NCI-H1092 (cell line): ENCODE measurements at regions not wholly inside any gene's neighbourhood (a gene's known extent, or its start where the extent isn't known, plus 50 kb on each side); places are given as distances from the start of the nearest gene placed in this dataset.

Experiments used
- DNase-seq: peaks from one replicate; lab custom pipeline; 2025; lab: John Stamatoyannopoulos, UW

DNA sequence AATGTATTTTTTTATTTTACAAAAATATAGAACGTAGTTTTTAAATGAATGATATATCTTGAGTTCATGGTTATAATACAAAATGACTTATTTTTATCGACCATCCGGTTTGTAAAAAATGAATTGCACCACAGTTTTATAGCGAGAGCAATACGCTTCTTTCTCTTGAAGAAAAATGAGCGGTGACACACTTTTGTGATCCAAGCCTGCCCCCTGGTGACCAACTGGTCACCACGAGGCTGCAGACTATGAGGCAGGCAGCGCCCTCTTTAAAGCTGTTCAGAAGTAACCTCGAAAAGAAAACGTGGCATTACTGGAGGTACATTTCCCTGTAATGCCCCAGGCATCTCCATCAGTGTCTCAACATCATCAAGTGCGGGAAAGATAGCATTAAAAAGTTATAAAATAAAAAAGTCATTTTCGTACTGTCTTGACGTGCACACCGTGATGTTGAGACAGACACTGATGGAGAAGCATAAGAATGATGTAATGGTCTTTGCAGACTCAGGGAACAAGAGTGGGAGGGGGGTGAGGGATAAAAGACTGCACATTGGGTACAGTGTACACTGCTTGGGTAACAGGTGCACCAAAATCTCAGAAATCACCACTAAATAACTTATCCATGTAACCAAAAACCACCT lies 734.2 kb upstream of the ADAMTS5 start:
- DNase-seq = peak; percentile 68

GRCh38 chr21:27695246-27695645 lies 728.4 kb upstream of the ADAMTS5 start:
- DNase-seq = no peak

- no peak for DNase-seq
These were observed 727.8 kb upstream of the ADAMTS5 start for GRCh38 chr21:27694667-27695066.

- DNase-seq = no peak
These were observed 726.5 kb upstream of the ADAMTS5 start for GRCh38 chr21:27693376-27693775.

DNA sequence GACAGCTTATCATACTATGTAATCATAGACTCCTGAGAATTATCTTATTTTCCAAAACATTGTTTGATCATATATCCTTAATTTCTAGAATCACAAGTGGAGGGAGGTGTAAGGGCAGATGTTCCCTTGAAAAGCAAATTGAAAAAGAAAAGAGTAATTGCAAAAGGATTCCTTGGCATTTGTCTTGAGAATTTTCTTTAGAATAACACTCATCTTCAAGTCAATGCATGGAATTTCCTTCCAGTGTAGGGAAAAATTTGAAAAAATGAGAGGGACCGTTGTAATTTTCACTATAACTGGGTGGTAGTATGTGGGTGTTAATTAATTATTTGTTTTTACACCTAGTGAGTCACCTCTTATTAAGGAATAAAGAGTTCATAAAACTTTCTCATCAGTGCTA lies 724.6 kb upstream of the ADAMTS5 start:
- DNase-seq = no peak

- no peak for DNase-seq
These were observed 724.1 kb upstream of the ADAMTS5 start for GRCh38 chr21:27691006-27691405.

- no peak for DNase-seq
These were observed 723.5 kb upstream of the ADAMTS5 start for GRCh38 chr21:27690426-27690825.

- no peak for DNase-seq
These were observed 721.9 kb upstream of the ADAMTS5 start for GRCh38 chr21:27688773-27689172.

GRCh38 chr21:27683292-27683691 lies 716.4 kb upstream of the ADAMTS5 start:
- DNase-seq = no peak

GRCh38 chr21:27681841-27682240 lies 715.0 kb upstream of the ADAMTS5 start:
- DNase-seq = no peak

- no peak for DNase-seq
These were observed 714.1 kb upstream of the ADAMTS5 start for GRCh38 chr21:27681038-27681437.

GRCh38 chr21:27680181-27680580 lies 713.3 kb upstream of the ADAMTS5 start:
- no peak for DNase-seq

DNA sequence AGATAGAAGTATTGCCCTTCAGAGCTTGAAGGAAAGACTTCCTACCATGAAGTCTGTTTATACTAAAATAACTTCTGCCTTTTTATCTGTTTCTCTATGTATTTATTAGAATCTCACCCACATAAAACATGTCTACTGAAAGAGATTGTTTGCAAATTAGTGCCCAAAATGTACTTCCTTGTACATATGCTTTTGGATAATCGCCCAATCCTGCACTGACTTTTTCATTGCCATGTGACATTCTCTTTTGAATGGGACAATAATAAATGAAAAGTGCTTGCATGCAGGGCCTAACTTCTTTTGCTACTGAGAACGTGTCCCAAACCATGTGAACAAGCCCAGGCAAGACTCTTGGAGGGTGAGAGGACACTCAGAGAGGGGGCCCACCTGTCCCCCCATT lies 711.6 kb upstream of the ADAMTS5 start:
- no peak for DNase-seq

DNA sequence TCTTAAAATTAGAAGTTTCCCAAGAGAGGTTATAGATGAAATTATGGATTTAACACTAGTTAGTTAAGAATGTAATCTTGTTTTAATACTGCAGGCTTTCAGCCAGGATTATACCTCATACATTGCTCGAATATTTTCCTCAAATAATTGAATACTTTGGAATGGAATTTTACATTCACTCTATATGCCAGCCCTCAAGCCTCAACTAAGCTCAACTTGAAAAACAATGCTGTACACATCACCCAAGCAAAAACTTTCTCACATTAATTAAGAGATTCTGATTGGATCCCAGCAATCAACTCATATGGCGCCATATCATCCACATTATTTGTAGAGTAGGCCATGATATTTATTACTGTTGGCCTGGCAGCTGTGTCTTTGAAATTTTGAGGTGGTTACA lies 710.7 kb upstream of the ADAMTS5 start:
- DNase-seq = no peak

DNA sequence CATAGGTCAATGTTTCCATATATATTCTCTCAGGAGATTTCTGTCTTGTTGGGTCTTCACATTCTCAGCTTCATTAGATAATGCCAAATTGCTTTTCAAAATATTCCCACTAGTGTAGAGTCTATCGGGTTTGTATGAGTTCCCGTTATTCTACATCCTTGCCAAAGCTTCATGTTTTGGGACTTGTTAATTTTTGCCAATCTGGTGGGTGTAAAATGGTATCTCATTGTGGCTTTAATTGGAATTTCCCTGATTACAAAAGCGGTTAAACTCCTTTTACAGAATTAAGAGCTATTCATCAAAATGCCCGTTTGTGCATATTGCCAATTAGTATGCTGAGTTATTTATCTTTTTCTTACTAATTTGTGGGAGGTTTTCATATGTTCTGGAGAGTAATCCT lies 708.4 kb upstream of the ADAMTS5 start:
- DNase-seq = no peak

DNA sequence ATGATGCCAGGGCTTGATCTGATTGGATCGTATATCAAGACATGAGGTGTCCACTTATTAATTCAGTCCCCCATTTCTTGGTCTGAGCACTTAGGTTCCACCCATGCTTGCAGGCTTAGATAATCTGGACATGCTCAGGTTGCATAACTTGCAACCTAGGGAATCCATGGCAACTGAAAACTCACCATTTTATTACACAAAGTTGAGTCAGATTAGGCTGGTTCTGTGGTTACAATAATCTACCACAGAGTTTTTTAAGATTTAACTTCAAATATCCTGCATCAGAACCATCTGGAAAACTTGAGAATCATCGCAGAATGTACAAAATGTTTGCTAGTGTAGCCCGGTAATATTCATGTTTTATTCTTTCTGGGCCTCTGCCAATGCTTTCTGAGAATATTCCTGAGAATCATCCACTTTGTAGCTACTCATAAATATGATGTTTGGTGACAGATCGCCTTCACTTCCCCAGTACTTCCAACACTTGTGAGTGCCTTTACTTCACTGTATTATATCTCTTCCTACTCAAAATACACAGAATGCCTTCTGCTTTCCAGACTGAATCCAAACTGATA lies 707.2 kb upstream of the ADAMTS5 start:
- no peak for DNase-seq

DNA sequence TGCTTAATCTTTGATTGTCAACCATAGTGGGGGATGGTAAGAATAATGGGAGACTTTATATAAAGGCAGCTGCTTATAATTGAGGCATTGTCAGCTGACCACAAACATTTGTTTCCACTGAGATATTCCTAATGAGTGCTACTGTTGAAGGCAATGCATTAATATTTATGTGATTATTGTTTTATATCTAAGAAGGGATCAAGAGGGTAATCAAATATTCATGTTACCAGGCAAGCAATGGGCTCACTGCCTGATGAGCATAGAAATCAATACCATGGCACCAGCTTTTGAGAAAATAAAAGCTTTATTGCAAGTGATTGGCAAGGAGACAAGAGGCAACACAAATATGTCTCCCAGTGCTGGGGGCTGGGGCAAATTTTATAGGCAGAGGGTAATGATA lies 706.7 kb upstream of the ADAMTS5 start:
- DNase-seq = no peak

DNA sequence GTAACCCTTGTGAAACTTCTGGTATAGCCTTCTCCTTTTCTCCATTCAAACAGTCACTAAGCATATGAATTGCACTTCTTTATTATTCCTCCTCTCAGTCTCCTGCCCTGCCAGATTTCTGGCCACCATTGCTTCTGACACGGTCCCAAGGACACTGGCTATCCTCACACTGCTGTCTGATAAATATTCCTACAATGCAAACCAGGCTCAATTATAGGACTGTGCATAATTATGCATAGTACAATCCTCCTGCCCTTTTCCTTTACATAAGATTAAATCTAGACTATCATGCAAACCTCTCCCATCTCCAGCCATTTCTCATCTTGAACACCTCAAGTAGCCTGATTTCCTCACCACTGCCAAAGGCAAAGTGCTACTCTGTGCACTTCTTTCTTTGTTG lies 704.3 kb upstream of the ADAMTS5 start:
- no peak for DNase-seq

DNA sequence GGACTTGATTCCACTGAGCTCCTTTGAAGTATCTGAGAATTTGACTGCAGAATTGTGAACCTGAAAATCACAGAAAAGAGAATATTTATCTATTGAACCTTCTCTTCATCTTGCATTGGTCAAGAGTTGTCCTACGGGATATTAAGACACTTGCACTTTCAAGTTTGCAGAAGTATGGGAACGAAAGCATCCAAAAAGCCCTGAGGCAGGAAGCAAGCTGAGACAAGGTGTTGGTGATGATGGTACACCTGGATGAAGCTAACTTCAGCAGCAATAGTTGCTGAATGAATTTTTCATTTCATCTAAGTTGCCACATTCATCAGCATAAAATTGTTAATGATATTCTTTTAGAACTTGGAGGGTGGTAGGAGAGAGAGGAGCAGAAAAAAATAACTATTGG lies 686.6 kb upstream of the ADAMTS5 start:
- DNase-seq = no peak

- no peak for DNase-seq
These were observed 682.9 kb upstream of the ADAMTS5 start for GRCh38 chr21:27649762-27650161.

DNA sequence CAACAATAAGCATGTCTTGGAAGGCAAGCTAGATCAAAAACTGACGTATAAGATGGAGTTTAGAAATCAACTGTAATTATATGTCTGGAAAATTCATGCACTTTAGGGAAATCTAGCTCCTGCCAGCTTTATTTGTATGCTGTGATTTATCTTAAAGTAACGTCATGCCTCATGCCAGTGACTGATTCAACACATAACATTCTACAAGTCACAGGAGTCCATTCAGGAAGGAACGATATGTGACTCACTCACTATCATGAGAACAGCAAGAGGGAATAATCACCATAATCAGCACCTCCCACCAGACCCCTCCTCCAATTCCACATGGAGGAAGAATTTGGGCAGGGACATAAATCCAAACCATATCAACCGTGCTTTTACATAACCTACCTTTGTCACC lies 682.4 kb upstream of the ADAMTS5 start:
- no peak for DNase-seq

- no peak for DNase-seq
These were observed 681.7 kb upstream of the ADAMTS5 start for GRCh38 chr21:27648560-27648959.

- no peak for DNase-seq
These were observed 681.0 kb upstream of the ADAMTS5 start for GRCh38 chr21:27647921-27648320.

DNA sequence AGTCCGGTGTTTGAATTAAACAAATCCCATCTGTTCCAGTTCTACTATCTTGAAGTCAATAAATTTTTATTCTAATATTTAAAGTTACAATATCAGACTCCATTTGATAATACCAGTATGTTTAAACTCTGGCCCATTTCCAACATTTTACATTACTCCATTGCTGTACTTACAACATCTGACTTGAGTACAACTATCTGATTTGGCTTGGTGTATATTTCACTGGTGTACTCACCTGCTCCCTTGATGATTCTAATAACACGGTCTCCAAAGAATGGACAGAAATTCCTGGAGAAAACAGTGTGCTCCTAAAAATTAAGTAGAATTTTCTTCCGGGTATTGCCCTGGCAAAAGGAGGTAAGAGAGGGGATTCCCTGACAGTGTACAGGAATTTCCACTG lies 680.5 kb upstream of the ADAMTS5 start:
- no peak for DNase-seq
